ENCODE measurements at regions not wholly inside any gene's neighbourhood (a gene's known extent, or its start where the extent isn't known, plus 50 kb on each side); places are given as distances from the start of the nearest gene placed in this dataset.

DNA sequence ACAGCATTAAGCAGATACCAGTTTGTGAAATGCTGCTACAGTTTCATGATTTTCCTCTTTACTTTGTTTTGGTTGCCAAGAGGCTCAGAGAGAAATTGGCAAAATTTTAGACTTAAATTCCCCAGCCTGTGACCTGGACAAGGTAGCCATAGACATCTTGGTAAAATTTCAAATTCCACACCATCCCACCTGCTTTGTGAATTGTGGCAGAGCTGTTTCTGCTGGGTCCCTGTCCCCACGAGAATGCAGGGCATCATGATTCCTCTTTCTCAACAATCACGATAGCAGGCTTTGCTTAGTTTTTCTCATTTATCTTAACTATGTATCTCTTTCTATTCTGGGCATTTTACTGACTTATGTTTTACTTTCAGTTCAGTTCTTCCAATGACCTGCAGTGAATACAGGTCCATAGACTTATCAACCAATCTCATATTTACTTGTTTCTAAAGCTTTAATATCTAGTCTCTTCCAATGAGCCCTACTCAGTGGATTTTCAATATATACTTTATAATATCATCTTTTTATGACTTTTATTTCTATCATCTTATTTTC lies 351.6 kb downstream of the SOCS6 start:
- DNase-seq (ENCODE audit: low read depth) = no peak
- H3K4me3 ChIP-seq (ENCODE audit: low read depth, low read length) = no peak overlapping the region
- TF ChIP-seq POLR2A (IDR thresholded peaks at IDR 0.05; ENCODE audit: extremely low read depth, insufficient read length) (no peak), MYC (IDR thresholded peaks at IDR 0.05; ENCODE audit: low read depth, low read length) (no peak)
- TF ChIP-seq, protein P1, sequence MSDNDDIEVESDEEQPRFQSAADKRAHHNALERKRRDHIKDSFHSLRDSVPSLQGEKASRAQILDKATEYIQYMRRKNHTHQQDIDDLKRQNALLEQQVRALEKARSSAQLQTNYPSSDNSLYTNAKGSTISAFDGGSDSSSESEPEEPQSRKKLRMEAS (IDR thresholded peaks at IDR 0.05; ENCODE audit: low read depth, low read length) = no peak
- TF ChIP-seq, protein P2, sequence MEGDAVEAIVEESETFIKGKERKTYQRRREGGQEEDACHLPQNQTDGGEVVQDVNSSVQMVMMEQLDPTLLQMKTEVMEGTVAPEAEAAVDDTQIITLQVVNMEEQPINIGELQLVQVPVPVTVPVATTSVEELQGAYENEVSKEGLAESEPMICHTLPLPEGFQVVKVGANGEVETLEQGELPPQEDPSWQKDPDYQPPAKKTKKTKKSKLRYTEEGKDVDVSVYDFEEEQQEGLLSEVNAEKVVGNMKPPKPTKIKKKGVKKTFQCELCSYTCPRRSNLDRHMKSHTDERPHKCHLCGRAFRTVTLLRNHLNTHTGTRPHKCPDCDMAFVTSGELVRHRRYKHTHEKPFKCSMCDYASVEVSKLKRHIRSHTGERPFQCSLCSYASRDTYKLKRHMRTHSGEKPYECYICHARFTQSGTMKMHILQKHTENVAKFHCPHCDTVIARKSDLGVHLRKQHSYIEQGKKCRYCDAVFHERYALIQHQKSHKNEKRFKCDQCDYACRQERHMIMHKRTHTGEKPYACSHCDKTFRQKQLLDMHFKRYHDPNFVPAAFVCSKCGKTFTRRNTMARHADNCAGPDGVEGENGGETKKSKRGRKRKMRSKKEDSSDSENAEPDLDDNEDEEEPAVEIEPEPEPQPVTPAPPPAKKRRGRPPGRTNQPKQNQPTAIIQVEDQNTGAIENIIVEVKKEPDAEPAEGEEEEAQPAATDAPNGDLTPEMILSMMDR (IDR thresholded peaks at IDR 0.05; ENCODE audit: low read depth, low read length) = no peak

DNA sequence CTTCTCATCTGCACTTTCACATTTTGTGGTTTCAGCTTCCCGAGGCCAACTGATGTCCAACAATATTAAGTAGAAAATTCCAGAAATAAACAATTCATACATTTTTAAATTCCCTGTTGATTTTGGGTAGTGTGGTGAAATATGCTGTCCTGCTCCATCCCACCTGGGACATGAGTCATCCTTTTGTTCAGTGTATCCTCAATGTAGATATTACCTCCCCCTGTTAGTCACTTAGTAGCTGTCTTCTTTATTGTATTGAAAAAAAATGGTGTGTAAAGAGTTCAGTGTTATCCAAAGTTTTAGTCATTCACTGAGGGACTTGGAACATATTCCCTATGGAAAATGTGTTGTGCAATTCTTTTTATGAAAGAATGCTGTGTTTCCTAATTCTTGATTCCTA lies 348.1 kb downstream of the SOCS6 start:
- no peak for DNase-seq (ENCODE audit: low read depth)
- H3K4me3 ChIP-seq (ENCODE audit: low read depth, low read length) = no peak overlapping the region
- TF ChIP-seq POLR2A (IDR thresholded peaks at IDR 0.05; ENCODE audit: extremely low read depth, insufficient read length) (no peak), MYC (IDR thresholded peaks at IDR 0.05; ENCODE audit: low read depth, low read length) (no peak)
- TF ChIP-seq, protein P1 (IDR thresholded peaks at IDR 0.05; ENCODE audit: low read depth, low read length) = no peak
- TF ChIP-seq, protein P2 (IDR thresholded peaks at IDR 0.05; ENCODE audit: low read depth, low read length) = no peak

DNA sequence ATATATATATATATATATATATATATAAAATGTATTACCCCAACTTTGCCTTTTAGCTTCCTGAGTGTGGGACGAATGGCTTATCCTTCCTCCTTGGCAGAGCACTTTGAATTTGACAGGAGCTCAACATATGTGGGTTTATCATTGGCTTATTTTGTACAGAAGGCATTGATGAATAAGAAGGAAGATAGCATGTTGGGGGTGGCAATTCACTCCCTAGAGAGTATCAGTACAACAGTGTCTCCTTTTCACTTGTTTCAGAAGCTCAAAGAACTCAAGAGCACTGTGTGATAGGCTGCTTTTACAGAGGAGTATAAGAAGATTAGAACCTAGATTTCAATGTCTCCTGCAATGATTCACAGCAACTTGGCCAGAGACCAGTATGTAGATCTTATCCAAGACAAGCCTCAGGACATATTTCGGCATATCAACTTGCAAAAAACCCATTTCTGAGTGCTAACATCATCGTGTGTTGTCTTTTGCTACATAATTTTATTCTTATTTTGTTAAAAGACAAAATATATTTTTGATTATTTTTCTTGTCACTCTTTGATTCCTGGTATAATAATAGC lies 345.8 kb downstream of the SOCS6 start:
- no peak overlapping the region for H3K4me3 ChIP-seq (ENCODE audit: low read depth, low read length)
- TF ChIP-seq, protein P2 (IDR thresholded peaks at IDR 0.05; ENCODE audit: low read depth, low read length) = no peak
- no peak for TF ChIP-seq POLR2A (IDR thresholded peaks at IDR 0.05; ENCODE audit: extremely low read depth, insufficient read length)
- TF ChIP-seq, protein P1 (IDR thresholded peaks at IDR 0.05; ENCODE audit: low read depth, low read length) = no peak
- no peak for DNase-seq (ENCODE audit: low read depth)

DNA sequence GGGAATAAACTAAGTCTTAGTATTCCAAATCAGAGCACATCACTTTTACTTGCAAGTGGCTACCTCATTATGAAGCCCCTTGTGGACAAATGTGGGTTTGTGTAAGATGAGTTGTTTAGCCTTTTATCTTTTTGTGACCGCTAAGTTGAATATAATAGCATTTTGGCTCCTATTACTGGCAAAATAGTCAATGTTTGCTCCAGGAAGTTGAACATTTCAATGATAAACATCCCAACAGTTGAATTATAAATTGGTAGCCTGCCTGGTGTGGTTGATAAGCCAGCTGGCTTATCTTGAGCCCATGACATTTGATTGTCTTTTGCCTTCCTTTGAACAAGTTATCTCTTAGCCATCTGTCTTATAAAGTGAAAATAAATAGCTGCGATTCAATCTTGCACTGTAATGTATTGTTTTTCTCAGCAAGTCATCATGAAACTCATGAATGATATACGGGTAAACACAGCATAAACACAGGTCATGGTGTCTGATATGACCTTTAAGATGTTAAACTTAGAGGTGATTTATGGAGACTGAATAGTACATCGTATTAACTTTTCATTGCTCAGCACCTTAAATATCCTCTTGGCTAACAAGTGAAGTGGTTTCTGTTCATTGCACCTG lies 338.4 kb downstream of the SOCS6 start:
- DNase-seq (ENCODE audit: low read depth) = no peak
- TF ChIP-seq POLR2A (IDR thresholded peaks at IDR 0.05; ENCODE audit: extremely low read depth, insufficient read length) (no peak), MYC (IDR thresholded peaks at IDR 0.05; ENCODE audit: low read depth, low read length) (no peak)
- TF ChIP-seq, protein P2 (IDR thresholded peaks at IDR 0.05; ENCODE audit: low read depth, low read length) = no peak
- TF ChIP-seq, protein P1 (IDR thresholded peaks at IDR 0.05; ENCODE audit: low read depth, low read length) = no peak
- H3K4me3 ChIP-seq (ENCODE audit: low read depth, low read length) = no peak overlapping the region

DNA sequence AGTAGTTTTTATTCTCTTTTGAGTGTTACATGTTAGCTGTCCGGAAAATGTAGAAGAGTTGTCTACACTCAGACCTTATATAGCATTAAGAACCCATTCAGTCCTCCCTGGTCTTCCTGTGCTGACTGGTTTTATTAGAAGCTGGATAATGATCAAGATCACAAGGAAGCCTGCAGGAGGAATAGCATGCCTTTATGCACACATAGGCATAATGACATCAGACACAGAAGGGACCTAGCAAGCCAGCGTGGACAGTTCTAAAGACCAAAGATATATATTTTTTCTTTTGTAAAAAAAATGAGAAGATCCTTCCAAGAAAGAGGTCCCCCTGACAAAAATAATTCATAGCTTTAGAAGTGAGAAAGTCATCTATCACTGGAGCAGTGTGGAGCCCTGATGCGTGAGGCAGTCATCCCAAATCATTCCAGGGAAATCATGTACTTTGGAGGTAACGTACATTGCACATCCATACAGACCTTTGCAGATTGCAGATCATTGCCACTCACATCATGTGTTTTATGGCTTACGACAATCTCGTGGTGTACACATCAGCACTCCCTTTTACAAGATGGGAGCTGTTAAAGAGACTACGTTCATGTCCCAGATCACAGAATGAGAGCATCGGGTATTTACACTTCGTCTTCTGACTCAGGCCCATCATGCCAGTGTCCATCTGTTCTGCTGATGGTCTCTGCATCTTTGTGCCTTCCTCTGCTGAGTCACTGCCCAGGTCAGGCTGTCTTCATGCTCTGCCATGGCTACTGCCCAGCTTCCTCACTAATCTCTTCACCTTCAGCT lies 334.0 kb downstream of the SOCS6 start:
- TF ChIP-seq, protein P1 (IDR thresholded peaks at IDR 0.05; ENCODE audit: low read depth, low read length) = no peak
- TF ChIP-seq POLR2A (IDR thresholded peaks at IDR 0.05; ENCODE audit: extremely low read depth, insufficient read length) (no peak), MYC (IDR thresholded peaks at IDR 0.05; ENCODE audit: low read depth, low read length) (no peak)
- TF ChIP-seq, protein P2 (IDR thresholded peaks at IDR 0.05; ENCODE audit: low read depth, low read length) = no peak
- peak; percentile 26 for DNase-seq (ENCODE audit: low read depth)
- no peak overlapping the region for H3K4me3 ChIP-seq (ENCODE audit: low read depth, low read length)

Measured in NB4 (cell line).